H1 (cell line): ENCODE measurements at regions not wholly inside any gene's neighbourhood (a gene's known extent, or its start where the extent isn't known, plus 50 kb on each side); places are given as distances from the start of the nearest gene placed in this dataset.

Experiments
- CTCF ChIA-PET: fragments of 300-600 bp; sonication (Branson Sonifier 250); formaldehyde crosslinking; loops from one replicate; lab custom pipeline; 2021; ENCODE audit not compliant: partially characterized antibody; lab: Charles Lee
- POLR2A ChIA-PET: fragments of 300-600 bp; sonication (Branson Sonifier 250); formaldehyde crosslinking; loops from one replicate; lab custom pipeline; 2021; ENCODE audit warnings: inconsistent platforms; ENCODE audit not compliant: partially characterized antibody; lab: Charles Lee
- DNase-seq, 2 experiments: peaks; one replicate each; pipeline versions ENCODE4 v3.0.0 to v3.0.0-alpha.2; 2010 to 2022; ENCODE audit warnings: low spot score in 2 of 2, low read depth in 1 of 2, mixed read lengths in 1 of 2
- FAIRE-seq: peaks from 2 replicates; lab custom pipeline; 2011; peaks lifted over from hg19 to GRCh38; lab: Jason Lieb, UNC
- H2AFZ ChIP-seq: 2 replicates; pipeline ENCODE4 v1.8.1; 2012; ENCODE audit warnings: low read length, inconsistent platforms
- H2AK5ac ChIP-seq: 2 replicates; pipeline ENCODE4 v1.6.1; 2013; ENCODE audit warnings: low read depth, low read length
- H2BK120ac ChIP-seq: replicated peaks from 2 replicates; pipeline ENCODE3; 2013; ENCODE audit warnings: low read depth, low read length, inconsistent platforms
- H2BK12ac ChIP-seq: 2 replicates; pipeline ENCODE4 v1.6.1; 2013; ENCODE audit warnings: low read depth, low read length
- H2BK15ac ChIP-seq: 2 replicates; pipeline ENCODE4 v1.6.1; 2013; ENCODE audit warnings: low read length
- H2BK20ac ChIP-seq: 2 replicates; pipeline ENCODE4 v1.6.1; 2013; ENCODE audit warnings: low read length
- H2BK5ac ChIP-seq: 2 replicates; pipeline ENCODE4 v1.6.1; 2013; ENCODE audit warnings: low read depth, low read length
- H3K14ac ChIP-seq: 2 replicates; pipeline ENCODE4 v1.6.1; 2013; ENCODE audit warnings: inconsistent platforms; ENCODE audit not compliant: insufficient read length
- H3K18ac ChIP-seq: 2 replicates; pipeline ENCODE4 v1.6.1; 2013; ENCODE audit warnings: low read length; ENCODE audit errors: extremely low read depth
- H3K23ac ChIP-seq: 2 replicates; pipeline ENCODE4 v1.6.1; 2013; ENCODE audit warnings: inconsistent platforms; ENCODE audit not compliant: insufficient read length
- H3K23me2 ChIP-seq: 2 replicates; pipeline ENCODE4 v1.6.1; 2013; ENCODE audit warnings: low read depth, low read length
- H3K27ac ChIP-seq: 2 replicates; pipeline ENCODE4 v1.6.1; 2011; ENCODE audit warnings: low read depth, low read length, inconsistent platforms
- H3K27me3 ChIP-seq, 4 experiments: replicated peaks in 1 of 4; 1 replicate in 1 of 4; 2 replicates in 3 of 4; pipeline versions ENCODE4 v1.6.1 to v1.8.1; 2011 to 2013; ENCODE audit warnings: low read length in 3 of 4, mild to moderate bottlenecking in 3 of 4, inconsistent platforms in 2 of 4, mixed read lengths in 2 of 4, moderate library complexity in 1 of 4; ENCODE audit not compliant: control insufficient read depth in 3 of 4, insufficient read depth in 3 of 4; ENCODE audit errors: extremely low read depth in 1 of 4
- H3K36me3 ChIP-seq, 4 experiments: 2 replicates each; pipeline versions ENCODE4 v1.6.1 to v1.8.1; 2011 to 2013; ENCODE audit warnings: mild to moderate bottlenecking in 4 of 4, low read length in 3 of 4, moderate library complexity in 2 of 4, control low read depth in 1 of 4, inconsistent platforms in 1 of 4; ENCODE audit not compliant: insufficient read depth in 4 of 4, control insufficient read depth in 2 of 4
- H3K4ac ChIP-seq: replicated peaks from 2 replicates; pipeline ENCODE3; 2013; ENCODE audit warnings: low read length, low read depth, mixed read lengths, inconsistent platforms; ENCODE audit not compliant: insufficient read length
- H3K4me1 ChIP-seq, 4 experiments: replicated peaks in 1 of 4; 1 replicate in 1 of 4; 2 replicates in 3 of 4; pipeline versions ENCODE4 v1.6.1 to v1.8.1; 2011 to 2013; ENCODE audit warnings: low read length in 3 of 4, inconsistent platforms in 2 of 4, mixed read lengths in 1 of 4; ENCODE audit not compliant: insufficient read depth in 4 of 4, control insufficient read depth in 3 of 4
- H3K4me2 ChIP-seq, 2 experiments: 2 replicates each; pipeline versions ENCODE4 v1.6.1 to v1.8.1; 2011 to 2013; ENCODE audit warnings: low read depth in 2 of 2, low read length in 2 of 2, control low read depth in 1 of 2, inconsistent platforms in 1 of 2, mild to moderate bottlenecking in 1 of 2; ENCODE audit not compliant: insufficient read depth in 1 of 2
- H3K4me3 ChIP-seq, 4 experiments: fragments of 200-600, 300-600 bp in 1 of 4; sonication (generic), shearing (Covaris generic), sonication (Bioruptor Twin) in 1 of 4; 2 replicates each; pipeline versions ENCODE4 v1.5.1 to v1.8.1; 2011 to 2016; ENCODE audit warnings: low read length in 4 of 4, low read depth in 3 of 4, control low read depth in 2 of 4, inconsistent platforms in 2 of 4, mild to moderate bottlenecking in 2 of 4, mixed read lengths in 1 of 4, moderate library complexity in 1 of 4; ENCODE audit not compliant: insufficient read depth in 2 of 4; ENCODE audit errors: extremely low read depth in 1 of 4
- H3K56ac ChIP-seq: replicated peaks from 2 replicates; pipeline ENCODE3; 2013; ENCODE audit warnings: low read depth, mild to moderate bottlenecking, mixed read lengths, low read length, inconsistent platforms; ENCODE audit not compliant: insufficient read length
- H3K79me1 ChIP-seq: 2 replicates; pipeline ENCODE4 v1.6.1; 2013; ENCODE audit warnings: low read depth, low read length, control low read depth
- H3K79me2 ChIP-seq, 2 experiments: 2 replicates each; pipeline versions ENCODE4 v1.6.1 to v1.8.1; 2012 to 2013; ENCODE audit warnings: low read length in 2 of 2, mild to moderate bottlenecking in 2 of 2, inconsistent platforms in 1 of 2; ENCODE audit not compliant: insufficient read depth in 2 of 2, control insufficient read depth in 1 of 2
- H3K9ac ChIP-seq, 4 experiments: replicated peaks in 1 of 4; 1 replicate in 1 of 4; 2 replicates in 3 of 4; pipeline versions ENCODE4 v1.6.1 to v1.8.1; 2011 to 2013; ENCODE audit warnings: low read depth in 3 of 4, low read length in 3 of 4, control low read depth in 2 of 4, mild to moderate bottlenecking in 2 of 4, moderate library complexity in 2 of 4, inconsistent platforms in 1 of 4; ENCODE audit errors: extremely low read depth in 1 of 4
- H3K9me3 ChIP-seq, 2 experiments: 2 replicates each; pipeline versions ENCODE4 v1.6.1 to v1.8.1; 2012 to 2013; ENCODE audit warnings: mild to moderate bottlenecking in 2 of 2, moderate library complexity in 2 of 2, control low read depth in 1 of 2, inconsistent platforms in 1 of 2, low read depth in 1 of 2, low read length in 1 of 2, mixed read lengths in 1 of 2; ENCODE audit not compliant: insufficient read depth in 2 of 2
- H4K20me1 ChIP-seq, 2 experiments: replicated peaks in 1 of 2; 2 replicates each; pipeline versions ENCODE3 to v1.8.1; 2011 to 2013; ENCODE audit warnings: inconsistent platforms in 2 of 2, low read length in 2 of 2, mild to moderate bottlenecking in 1 of 2; ENCODE audit not compliant: insufficient read depth in 2 of 2, control insufficient read depth in 1 of 2
- H4K5ac ChIP-seq: 2 replicates; pipeline ENCODE4 v1.6.1; 2013; ENCODE audit warnings: low read length, low read depth, mixed read lengths, inconsistent platforms; ENCODE audit not compliant: insufficient read length
- H4K8ac ChIP-seq: 2 replicates; pipeline ENCODE4 v1.8.0; 2013; ENCODE audit warnings: mild to moderate bottlenecking, moderate library complexity, low read length, inconsistent platforms; ENCODE audit not compliant: insufficient read depth; ENCODE audit errors: extremely low read depth
- H4K91ac ChIP-seq: replicated peaks from 2 replicates; pipeline ENCODE3; 2013; ENCODE audit warnings: low read length, mixed read lengths, inconsistent platforms; ENCODE audit not compliant: insufficient read length
- BCL11A ChIP-seq, 2 experiments: IDR thresholded peaks; one replicate each; pipeline ENCODE4 v1.6.1; 2011; ENCODE audit warnings: low read depth in 2 of 2, low read length in 2 of 2, mild to moderate bottlenecking in 2 of 2
- E2F6 ChIP-seq: IDR thresholded peaks from 2 replicates; pipeline ENCODE4 v1.6.1; 2012; ENCODE audit warnings: inconsistent platforms
- EP300 ChIP-seq, 2 experiments: IDR thresholded peaks; 1 replicate in 1 of 2; 2 replicates in 1 of 2; pipeline ENCODE4 v1.6.1; 2011 to 2012; ENCODE audit warnings: low read depth in 2 of 2, low read length in 2 of 2, mild to moderate bottlenecking in 2 of 2, borderline replicate concordance in 1 of 2, inconsistent platforms in 1 of 2, moderate library complexity in 1 of 2
- POLR2A ChIP-seq, 2 experiments: IDR thresholded peaks; 1 replicate in 1 of 2; 2 replicates in 1 of 2; pipeline ENCODE4 v1.6.1; 2011; ENCODE audit warnings: low read depth in 2 of 2, low read length in 2 of 2, mild to moderate bottlenecking in 2 of 2; ENCODE audit errors: control extremely low read depth in 1 of 2
- POLR2AphosphoS5 ChIP-seq: IDR thresholded peaks from 2 replicates; pipeline ENCODE4 v1.6.1; 2011; ENCODE audit warnings: low read depth, low read length
- RAD21 ChIP-seq, 2 experiments: IDR thresholded peaks in 1 of 2; conservative IDR thresholded peaks in 1 of 2; 2 replicates each; pipeline ENCODE4 v1.6.1; 2011; ENCODE audit warnings: low read depth in 2 of 2, low read length in 2 of 2, improper control_type of control experiment in 1 of 2, inconsistent platforms in 1 of 2, mild to moderate bottlenecking in 1 of 2, moderate library complexity in 1 of 2
- SIN3A ChIP-seq, 2 experiments: IDR thresholded peaks in 1 of 2; conservative IDR thresholded peaks in 1 of 2; 2 replicates each; pipeline ENCODE4 v1.6.1; 2011 to 2012; ENCODE audit warnings: low read length in 2 of 2, improper control_type of control experiment in 1 of 2, low read depth in 1 of 2, mild to moderate bottlenecking in 1 of 2
- SP1 ChIP-seq: IDR thresholded peaks from 2 replicates; pipeline ENCODE4 v1.6.1; 2011; ENCODE audit warnings: low read depth, low read length
- SP2 ChIP-seq: IDR thresholded peaks from 2 replicates; pipeline ENCODE4 v1.6.1; 2012; ENCODE audit warnings: mild to moderate bottlenecking, low read length, inconsistent platforms
- TBP ChIP-seq: IDR thresholded peaks from 2 replicates; pipeline ENCODE4 v1.6.1; 2011; ENCODE audit warnings: low read depth, low read length, improper control_type of control experiment
- TCF12 ChIP-seq: IDR thresholded peaks from 2 replicates; pipeline ENCODE4 v1.6.1; 2011; ENCODE audit warnings: low read depth, mild to moderate bottlenecking, low read length
- YY1 ChIP-seq: IDR thresholded peaks from 2 replicates; pipeline ENCODE4 v1.6.1; 2011; ENCODE audit warnings: low read depth, mild to moderate bottlenecking, low read length
- TF ChIP-seq, protein P1 (sequence below), 3 experiments: IDR thresholded peaks; 1 replicate in 2 of 3; 2 replicates in 1 of 3; pipeline versions ENCODE4 v1.5.1 to v1.6.1; 2011; ENCODE audit warnings: low read length in 3 of 3, mild to moderate bottlenecking in 3 of 3, inconsistent platforms in 2 of 3, low read depth in 1 of 3, moderate library complexity in 1 of 3; ENCODE audit not compliant: insufficient read depth in 1 of 3; ENCODE audit errors: control extremely low read depth in 1 of 3

- no peak overlapping the region for H3K9ac ChIP-seq
- no peak overlapping the region for H3K27ac ChIP-seq
- H3K36me3 ChIP-seq = no peaks in the 10 kb centered on the region
- no peak overlapping the region for H2BK12ac ChIP-seq
- H2BK5ac ChIP-seq = no peak overlapping the region
- no peak overlapping the region for H4K91ac ChIP-seq
- H3K79me1 ChIP-seq = no peaks in the 10 kb centered on the region
- H3K4ac ChIP-seq = no peak overlapping the region
- H3K23me2 ChIP-seq = no peaks in the 10 kb centered on the region
- no peaks in the 10 kb centered on the region for H3K9me3 ChIP-seq
- H3K18ac ChIP-seq = no peak overlapping the region
- no peak for FAIRE-seq
- no peaks in the 10 kb centered on the region for H3K27me3 ChIP-seq
- no peaks in the 10 kb centered on the region for H3K79me2 ChIP-seq
- no peak overlapping the region for H3K14ac ChIP-seq
- H4K20me1 ChIP-seq = no peaks in the 10 kb centered on the region
- DNase-seq = no peak
- no peak overlapping the region for H2AK5ac ChIP-seq
- no peak overlapping the region for H2BK20ac ChIP-seq
- H3K4me3 ChIP-seq = no peak overlapping the region
- H3K23ac ChIP-seq = no peak overlapping the region
- POLR2A ChIA-PET = no interaction called here
- CTCF ChIA-PET = no interaction called here
- H3K4me1 ChIP-seq = no peaks in the 10 kb centered on the region
- no peak overlapping the region for H4K5ac ChIP-seq
- no peak overlapping the region for H4K8ac ChIP-seq
- no peak overlapping the region for H2AFZ ChIP-seq
- no peak overlapping the region for H2BK120ac ChIP-seq
- no peak overlapping the region for H3K4me2 ChIP-seq
- H2BK15ac ChIP-seq = no peak overlapping the region
- H3K56ac ChIP-seq = no peak overlapping the region
- no peak for TF ChIP-seq TCF12
- TF ChIP-seq POLR2A (IDR thresholded peaks at IDR 0.05; ENCODE audit: control extremely low read depth in 1 of 2, low read depth in 2 of 2, low read length in 2 of 2) = no peak
- no peak for TF ChIP-seq SP2
- TF ChIP-seq YY1 = no peak
- TF ChIP-seq RAD21 (IDR thresholded peaks at IDR 0.05 in 1 of 2, conservative IDR thresholded peaks at IDR 0.05 in 1 of 2; ENCODE audit: low read depth in 2 of 2, low read length in 2 of 2) = no peak
- no peak for TF ChIP-seq POLR2AphosphoS5
- TF ChIP-seq SP1 = no peak
- TF ChIP-seq, protein P1, sequence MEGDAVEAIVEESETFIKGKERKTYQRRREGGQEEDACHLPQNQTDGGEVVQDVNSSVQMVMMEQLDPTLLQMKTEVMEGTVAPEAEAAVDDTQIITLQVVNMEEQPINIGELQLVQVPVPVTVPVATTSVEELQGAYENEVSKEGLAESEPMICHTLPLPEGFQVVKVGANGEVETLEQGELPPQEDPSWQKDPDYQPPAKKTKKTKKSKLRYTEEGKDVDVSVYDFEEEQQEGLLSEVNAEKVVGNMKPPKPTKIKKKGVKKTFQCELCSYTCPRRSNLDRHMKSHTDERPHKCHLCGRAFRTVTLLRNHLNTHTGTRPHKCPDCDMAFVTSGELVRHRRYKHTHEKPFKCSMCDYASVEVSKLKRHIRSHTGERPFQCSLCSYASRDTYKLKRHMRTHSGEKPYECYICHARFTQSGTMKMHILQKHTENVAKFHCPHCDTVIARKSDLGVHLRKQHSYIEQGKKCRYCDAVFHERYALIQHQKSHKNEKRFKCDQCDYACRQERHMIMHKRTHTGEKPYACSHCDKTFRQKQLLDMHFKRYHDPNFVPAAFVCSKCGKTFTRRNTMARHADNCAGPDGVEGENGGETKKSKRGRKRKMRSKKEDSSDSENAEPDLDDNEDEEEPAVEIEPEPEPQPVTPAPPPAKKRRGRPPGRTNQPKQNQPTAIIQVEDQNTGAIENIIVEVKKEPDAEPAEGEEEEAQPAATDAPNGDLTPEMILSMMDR (IDR thresholded peaks at IDR 0.05; ENCODE audit: control extremely low read depth in 1 of 3, insufficient read depth in 1 of 3, low read depth in 1 of 3, low read length in 3 of 3) = no peak
- no peak for TF ChIP-seq E2F6
- TF ChIP-seq TBP = no peak
- no peak for TF ChIP-seq SIN3A (conservative IDR thresholded peaks at IDR 0.05 in 1 of 2, IDR thresholded peaks at IDR 0.05 in 1 of 2; ENCODE audit: low read depth in 1 of 2, low read length in 2 of 2)
- TF ChIP-seq BCL11A (IDR thresholded peaks at IDR 0.05; ENCODE audit: low read depth in 2 of 2, low read length in 2 of 2) = no peak
- no peak for TF ChIP-seq EP300 (IDR thresholded peaks at IDR 0.05; ENCODE audit: borderline replicate concordance in 1 of 2, low read depth in 2 of 2, low read length in 2 of 2)
These were observed 79.6 kb downstream of the DIPK2A start for GRCh38 chr3:144051211-144051610.
